ENCODE measurements at regions not wholly inside any gene's neighbourhood (a gene's known extent, or its start where the extent isn't known, plus 50 kb on each side); places are given as distances from the start of the nearest gene placed in this dataset.

GRCh38 chr1:73644198-73644597, 553.8 kb downstream of the LRRIQ3 start (continued):
- no peak for TF ChIP-seq CTCF (conservative IDR thresholded peaks at IDR 0.05; ENCODE audit: low read depth in 2 of 2)
- TF ChIP-seq ETS1 (IDR thresholded peaks at IDR 0.05), result no peak
- TF ChIP-seq REST (IDR thresholded peaks at IDR 0.05; ENCODE audit: unreplicated experiment), result no peak
- no peak for TF ChIP-seq EZH2phosphoT487 (IDR thresholded peaks at IDR 0.05; ENCODE audit: unreplicated experiment)
- TF ChIP-seq EZH2 (IDR thresholded peaks at IDR 0.05; ENCODE audit: low read depth, unreplicated experiment), result no peak
- TF ChIP-seq NANOG (IDR thresholded peaks at IDR 0.05; ENCODE audit: borderline replicate concordance), result no peak
- no peak for TF ChIP-seq CREB1 (CRISPR knock-in tag; IDR thresholded peaks at IDR 0.05; ENCODE audit: low read depth)
- TF ChIP-seq JUNB (IDR thresholded peaks at IDR 0.05; ENCODE audit: unreplicated experiment), result no peak

- Mint-ChIP-seq H3K27me3 (ENCODE audit: insufficient read depth, low read depth, poor library complexity) (no peaks in the 10 kb centered on the region), H3K4me1 (peaks cover 11% of the 10 kb centered on the region)
- H3K4me1 ChIP-seq (ENCODE audit: insufficient read depth), result no peaks in the 10 kb centered on the region
- TF ChIP-seq CREB1 (CRISPR knock-in tag; IDR thresholded peaks at IDR 0.05; ENCODE audit: low read depth) (no peak), ZNF114 (CRISPR knock-in tag; IDR thresholded peaks at IDR 0.05) (no peak), EZH2 (IDR thresholded peaks at IDR 0.05; ENCODE audit: low read depth, unreplicated experiment) (no peak), REST (IDR thresholded peaks at IDR 0.05; ENCODE audit: unreplicated experiment) (no peak), ETS1 (IDR thresholded peaks at IDR 0.05) (no peak), ZNF331 (CRISPR knock-in tag; IDR thresholded peaks at IDR 0.05; ENCODE audit: low read depth) (no peak)
Measured at GRCh38 chr1:73639494-73639893, 558.5 kb downstream of the LRRIQ3 start.

More at GRCh38 chr1:73639494-73639893, 558.5 kb downstream of the LRRIQ3 start:
- Mint-ChIP-seq H3K4me3 (no peak overlapping the region), H3K36me3 (ENCODE audit: low read depth) (no peaks in the 10 kb centered on the region), H3K9me3 (no peaks in the 10 kb centered on the region), H3K27ac (no peak overlapping the region)
- no peaks in the 10 kb centered on the region for H4K20me1 ChIP-seq (replicated peaks; ENCODE audit: insufficient read depth)
- DNase-seq (ENCODE audit: low spot score), result no peak
- no peak overlapping the region for H3K27ac ChIP-seq (ENCODE audit: low read depth)
- no peaks in the 10 kb centered on the region for H3K36me3 ChIP-seq (ENCODE audit: insufficient read depth)
- H3K4me2 ChIP-seq, result no peak overlapping the region
- no peaks in the 10 kb centered on the region for H3K27me3 ChIP-seq (ENCODE audit: insufficient read depth)
- no peak overlapping the region for H2AFZ ChIP-seq
- no peaks in the 10 kb centered on the region for H3F3A ChIP-seq (replicated peaks; ENCODE audit: low read depth)
- no peak for ATAC-seq
- no peak overlapping the region for H3K4me3 ChIP-seq
- H3K79me2 ChIP-seq (replicated peaks; ENCODE audit: insufficient read depth), result no peaks in the 10 kb centered on the region
- no peaks in the 10 kb centered on the region for H3K9me2 ChIP-seq (ENCODE audit: insufficient read depth)

Data from GM23338 (cell line).